GM12872 (cell line): ENCODE measurements at regions not wholly inside any gene's neighbourhood (a gene's known extent, or its start where the extent isn't known, plus 50 kb on each side); places are given as distances from the start of the nearest gene placed in this dataset.

Source experiments
- CTCF ChIP-seq: IDR thresholded peaks from 3 replicates; pipeline ENCODE4 v1.5.1; 2011; ENCODE audit warnings: low read depth, mild to moderate bottlenecking, low read length, moderate library complexity; ENCODE audit not compliant: insufficient read depth

DNA sequence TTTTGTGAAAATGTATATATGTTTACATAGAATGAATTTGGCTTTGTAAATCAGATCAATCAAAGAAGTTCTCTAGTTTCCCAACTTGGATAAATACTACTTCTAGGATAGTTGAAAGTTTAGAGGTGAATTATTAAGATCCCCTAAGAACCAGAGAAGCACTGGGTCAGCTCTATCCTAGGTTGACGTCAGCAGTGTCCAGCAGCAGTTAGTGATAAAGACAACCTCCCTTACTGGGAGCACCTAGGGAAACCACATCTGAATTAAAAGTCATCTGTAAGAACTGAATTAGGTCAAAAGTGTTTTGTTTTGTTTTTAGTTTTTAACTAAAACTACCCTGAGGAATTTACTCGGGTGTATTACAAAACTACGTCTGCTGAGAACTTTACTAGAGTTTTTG lies 178.0 kb downstream of the POLR1F start:
- TF ChIP-seq CTCF: no peak

DNA sequence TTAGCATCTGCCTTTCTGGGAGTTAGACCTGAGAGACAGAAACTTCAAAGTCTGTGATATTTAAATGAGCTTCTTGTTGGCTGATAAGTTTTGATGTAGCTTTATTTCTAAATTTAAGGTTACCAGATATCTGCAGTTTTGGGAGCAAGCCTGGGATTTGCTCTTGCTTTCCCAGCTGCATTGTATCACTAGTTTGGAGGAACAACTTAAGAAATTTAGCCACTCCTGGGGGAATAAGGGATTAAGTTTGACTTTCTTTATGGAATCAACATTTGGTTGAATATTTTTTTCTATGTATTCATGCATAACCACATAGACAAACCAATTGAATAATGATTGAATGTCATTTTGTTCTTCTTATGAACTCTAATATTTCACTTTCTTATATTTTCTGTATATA lies 178.6 kb downstream of the POLR1F start:
- TF ChIP-seq CTCF: no peak

DNA sequence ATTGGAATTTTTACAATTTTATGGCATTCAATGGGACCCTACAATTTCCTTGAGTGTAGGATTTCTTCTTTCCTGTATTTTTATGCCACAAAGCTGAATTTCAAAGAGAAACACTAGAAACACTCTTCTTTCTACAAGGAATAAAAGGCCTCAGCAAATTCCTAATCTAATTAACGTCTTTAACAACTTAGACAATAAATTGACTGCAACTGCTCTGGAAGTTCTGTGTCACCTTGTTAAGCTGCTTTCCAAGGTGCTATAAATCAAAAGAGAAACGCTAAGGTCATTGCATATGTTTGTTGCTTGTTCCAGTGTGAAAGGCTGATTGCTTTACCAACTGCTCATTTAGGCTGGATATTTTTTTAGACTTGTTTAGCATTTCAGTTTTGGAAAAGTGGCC lies 182.2 kb downstream of the POLR1F start:
- no peak for TF ChIP-seq CTCF

DNA sequence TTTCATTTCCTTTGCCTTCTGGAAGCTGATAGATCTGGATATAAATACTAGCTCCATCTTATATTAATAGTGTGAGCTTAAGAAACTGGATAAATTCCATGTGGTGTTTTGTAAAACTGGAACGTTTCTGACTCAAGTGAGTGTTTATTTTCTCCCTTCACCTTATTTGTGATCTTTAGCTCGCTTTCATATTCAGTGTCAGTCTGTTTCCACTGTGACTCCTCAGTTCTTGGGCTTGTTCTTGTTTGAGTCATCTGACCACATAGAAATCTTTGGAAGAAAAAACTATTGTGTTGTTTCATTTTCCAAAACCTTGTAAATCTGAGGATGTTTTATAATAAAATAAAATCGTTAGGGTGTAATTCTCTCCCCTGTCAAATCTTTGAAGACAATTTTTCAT lies 186.4 kb downstream of the POLR1F start:
- TF ChIP-seq CTCF: no peak

GRCh38 chr7:19520392-19520791 lies 188.4 kb downstream of the POLR1F start:
- TF ChIP-seq CTCF: no peak

DNA sequence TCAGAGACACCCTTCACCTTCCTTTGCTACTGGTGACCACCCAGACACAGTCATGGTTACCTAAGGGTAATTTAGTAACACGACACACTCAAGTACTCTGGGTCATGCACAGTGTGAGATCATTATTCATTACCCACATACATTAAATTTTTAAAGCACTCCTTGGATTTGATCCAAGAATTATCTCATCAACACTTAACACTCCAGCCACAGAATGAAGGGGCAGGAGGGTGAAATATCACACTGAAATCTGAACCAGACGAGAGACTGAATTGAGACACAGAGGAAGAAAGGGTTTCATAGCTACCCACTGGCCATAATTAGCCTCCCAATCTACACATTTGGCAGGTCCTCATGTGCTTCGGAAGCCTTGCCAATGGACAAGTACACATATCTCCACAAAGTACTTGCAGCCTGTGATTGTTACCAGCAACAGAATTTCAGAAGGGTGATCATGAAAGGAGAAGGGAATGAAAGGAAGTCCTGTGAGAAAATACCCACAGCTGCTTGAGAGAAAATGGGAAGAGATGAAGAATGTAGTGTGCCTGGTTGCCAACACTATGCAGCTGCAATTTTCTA lies 189.3 kb downstream of the POLR1F start:
- TF ChIP-seq CTCF: no peak

DNA sequence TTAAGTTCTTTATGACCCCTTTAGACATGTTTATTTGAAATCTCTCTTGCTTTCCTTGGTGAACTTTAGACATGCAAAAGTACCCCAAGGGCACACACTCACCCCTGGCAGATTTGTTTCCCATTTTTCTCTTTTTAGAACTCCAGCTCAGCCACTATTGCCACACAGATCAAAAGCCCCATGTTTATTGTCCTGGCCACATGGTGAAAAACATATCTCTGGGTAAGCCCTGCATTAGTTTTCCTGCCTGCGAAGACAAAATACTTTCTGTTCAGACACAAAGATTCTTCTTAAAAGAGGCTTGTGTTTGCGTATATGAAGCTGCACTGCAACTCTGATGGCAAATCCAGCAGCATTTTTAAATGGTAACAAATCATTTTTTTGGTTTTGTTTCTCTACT lies 200.0 kb downstream of the POLR1F start:
- no peak for TF ChIP-seq CTCF

- no peak for TF ChIP-seq CTCF
Observed at GRCh38 chr7:19508124-19508523, 200.7 kb downstream of the POLR1F start.
